Transverse colon (tissue), 4 donors: ENCODE measurements at regions not wholly inside any gene's neighbourhood (a gene's known extent, or its start where the extent isn't known, plus 50 kb on each side); places are given as distances from the start of the nearest gene placed in this dataset.
"Not testable (repeated sequence)": the region's sequence is repeated elsewhere in the genome, so short reads cannot be mapped to it uniquely, and the experiment has no call there.

ENCODE experiments used
- DNase-seq: peaks from one replicate; pipeline ENCODE4 v3.0.0-alpha.2; 2019
- H3K27ac ChIP-seq, 4 donors: fragments of 200-600 bp; sonication (generic); 2 replicates each; pipeline ENCODE4 v1.5.1; 2016 to 2018; ENCODE audit warnings: inconsistent platforms in 4 of 4
- H3K27me3 ChIP-seq: fragments of 200-600 bp; sonication (generic); 2 replicates; pipeline ENCODE4 v1.5.1; 2017; ENCODE audit warnings: inconsistent platforms
- H3K36me3 ChIP-seq, 4 donors: fragments of 200-600 bp; sonication (generic); 2 replicates each; pipeline ENCODE4 v1.5.1; 2017 to 2019; ENCODE audit warnings: inconsistent platforms in 4 of 4
- H3K4me1 ChIP-seq, 4 donors: fragments of 200-600 bp; sonication (generic); 2 replicates each; pipeline ENCODE4 v1.5.1; 2017 to 2020; ENCODE audit warnings: inconsistent platforms in 4 of 4
- H3K4me3 ChIP-seq, 4 donors: fragments of 200-600 bp; sonication (generic); 1 replicate in 1 of 4; 2 replicates in 3 of 4; pipeline versions ENCODE4 v1.5.1 to v1.6.1; 2017 to 2019; ENCODE audit warnings: inconsistent platforms in 4 of 4
- H3K9me3 ChIP-seq, 2 donors: fragments of 200-600 bp; sonication (generic); 2 replicates each; pipeline ENCODE4 v1.5.1; 2017 to 2019; ENCODE audit warnings: inconsistent platforms in 2 of 2
- EP300 ChIP-seq: sonication (generic); formaldehyde crosslinking; IDR thresholded peaks from one replicate; pipeline ENCODE4 v1.6.1; 2017; ENCODE audit warnings: antibody characterized with exemption, low read depth
- POLR2A ChIP-seq: fragments of 450-650 bp; IDR thresholded peaks from one replicate; pipeline ENCODE4 v1.6.1; 2016; ENCODE audit warnings: antibody characterized with exemption, mild to moderate bottlenecking, moderate library complexity
- POLR2AphosphoS5 ChIP-seq, 3 donors: sonication (generic); formaldehyde crosslinking; IDR thresholded peaks; one replicate each; pipeline ENCODE4 v1.6.1; 2016; ENCODE audit warnings: antibody characterized with exemption in 3 of 3
- WGBS, 2 donors: methylation state at CpG; one replicate each; pipeline ENCODE4 v1.1.5; 2018; ENCODE audit warnings: low coverage in 1 of 2; 5-methylcytosine and 5-hydroxymethylcytosine counted together
- in situ Hi-C, 4 donors: fragments of 200-750 bp; cut with MboI; loops; one replicate each; pipeline versions ENCODE4 v1.15.0 to v1.15.1; 2017; ENCODE audit warnings: low sequenced_read_pairs in 3 of 4, low pct_ligation_motif_present in 1 of 4, low pct_unique_long_range_greater_than_20kb in 1 of 4
- intact Hi-C: fragments of 100-400 bp; cut with DNase I; formaldehyde crosslinking; loops from one replicate; pipeline ENCODE4 v1.15.1; 2023; ENCODE audit warnings: low total_unique reads
- TF ChIP-seq, protein P1 (sequence below), 5 experiments: fragments of 200-600 bp in 3 of 5; fragments of 450-650 bp in 2 of 5; sonication (generic) in 3 of 5; IDR thresholded peaks; 1 replicate in 2 of 5; 2 replicates in 3 of 5; pipeline ENCODE4 v1.5.1; 2016 to 2017; ENCODE audit warnings: antibody characterized with exemption in 5 of 5, inconsistent platforms in 3 of 5, mild to moderate bottlenecking in 2 of 5, moderate library complexity in 1 of 5

DNA sequence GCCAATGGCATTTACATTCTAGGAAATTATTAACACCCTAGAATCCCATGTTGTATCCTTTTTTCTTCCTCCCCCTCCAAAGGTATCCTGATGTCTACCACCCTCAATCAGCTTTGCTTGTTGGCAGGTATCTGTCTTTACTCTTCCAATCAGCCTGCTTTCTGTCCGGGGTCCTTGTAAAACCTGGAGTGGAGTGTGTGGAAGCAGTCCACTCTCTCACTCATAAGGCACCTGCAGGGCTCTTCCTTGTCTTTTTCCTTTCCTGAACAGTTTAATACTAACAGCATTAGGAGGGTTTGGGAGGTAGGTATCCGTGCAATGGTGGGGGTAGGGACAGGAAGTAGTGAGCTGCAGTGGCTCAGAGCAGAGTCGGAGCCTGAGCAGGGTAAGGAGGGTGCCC, 193.4 kb downstream of the BARX2 start:
- Histone ChIP-seq H3K27ac (no peak overlapping the region), H3K27me3 (no peaks in the 10 kb centered on the region), H3K4me1 (no peaks in the 10 kb centered on the region), H3K4me3 (no peak overlapping the region), H3K9me3 (no peaks in the 10 kb centered on the region), H3K36me3 (no peaks in the 10 kb centered on the region)
- in situ Hi-C loops (no loop called here), intact Hi-C loops (no loop called here)
- whole genome bisulfite sequencing, 2 donors = 80 to 83% methylated on average over 1 to 3 of the region's 3 CpGs
- TF ChIP-seq POLR2AphosphoS5 (IDR thresholded peaks at IDR 0.05) = no peak
- TF ChIP-seq POLR2A = no peak
- TF ChIP-seq EP300 = no peak
- TF ChIP-seq, protein P1, sequence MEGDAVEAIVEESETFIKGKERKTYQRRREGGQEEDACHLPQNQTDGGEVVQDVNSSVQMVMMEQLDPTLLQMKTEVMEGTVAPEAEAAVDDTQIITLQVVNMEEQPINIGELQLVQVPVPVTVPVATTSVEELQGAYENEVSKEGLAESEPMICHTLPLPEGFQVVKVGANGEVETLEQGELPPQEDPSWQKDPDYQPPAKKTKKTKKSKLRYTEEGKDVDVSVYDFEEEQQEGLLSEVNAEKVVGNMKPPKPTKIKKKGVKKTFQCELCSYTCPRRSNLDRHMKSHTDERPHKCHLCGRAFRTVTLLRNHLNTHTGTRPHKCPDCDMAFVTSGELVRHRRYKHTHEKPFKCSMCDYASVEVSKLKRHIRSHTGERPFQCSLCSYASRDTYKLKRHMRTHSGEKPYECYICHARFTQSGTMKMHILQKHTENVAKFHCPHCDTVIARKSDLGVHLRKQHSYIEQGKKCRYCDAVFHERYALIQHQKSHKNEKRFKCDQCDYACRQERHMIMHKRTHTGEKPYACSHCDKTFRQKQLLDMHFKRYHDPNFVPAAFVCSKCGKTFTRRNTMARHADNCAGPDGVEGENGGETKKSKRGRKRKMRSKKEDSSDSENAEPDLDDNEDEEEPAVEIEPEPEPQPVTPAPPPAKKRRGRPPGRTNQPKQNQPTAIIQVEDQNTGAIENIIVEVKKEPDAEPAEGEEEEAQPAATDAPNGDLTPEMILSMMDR (IDR thresholded peaks at IDR 0.05) = no peak
- DNase-seq = no peak

GRCh38 chr11:129572667-129573066, 197.0 kb downstream of the BARX2 start:
- H3K27ac ChIP-seq, H3K9me3 ChIP-seq, H3K27me3 ChIP-seq, in situ Hi-C loops, H3K36me3 ChIP-seq, DNase-seq, intact Hi-C loops, H3K4me3 ChIP-seq, H3K4me1 ChIP-seq: not testable (repeated sequence)
- WGBS, 2 donors = 85 to 95% methylated on average over 5 to 8 of the region's 8 CpGs

DNA sequence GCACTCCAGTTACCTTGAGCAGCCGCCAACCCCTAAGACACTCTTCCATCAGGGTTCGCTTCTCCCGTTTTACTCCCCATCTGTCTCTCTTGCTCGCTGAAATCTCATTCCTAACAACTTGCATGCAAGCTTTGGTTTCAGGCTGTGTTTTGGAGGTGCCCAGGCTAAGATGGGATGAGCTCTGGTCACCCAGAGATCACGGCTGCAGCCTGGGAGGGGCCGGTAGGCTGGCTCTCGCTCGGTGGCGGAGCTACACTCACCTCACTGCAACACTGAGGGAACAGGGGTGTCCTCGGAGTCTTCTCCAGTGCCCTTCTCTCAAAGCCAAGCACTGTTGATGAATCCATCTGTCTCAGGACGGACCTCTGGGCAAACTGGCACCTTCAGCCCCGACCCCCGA, 197.5 kb downstream of the BARX2 start:
- H3K9me3 ChIP-seq = no peaks in the 10 kb centered on the region
- TF ChIP-seq POLR2AphosphoS5 (IDR thresholded peaks at IDR 0.05) (no peak), POLR2A (no peak), EP300 (no peak)
- TF ChIP-seq, protein P1 (IDR thresholded peaks at IDR 0.05) = no peak
- no peaks in the 10 kb centered on the region for H3K27me3 ChIP-seq
- no peak for DNase-seq
- H3K4me1 ChIP-seq = no peaks in the 10 kb centered on the region
- intact Hi-C loops (no loop called here), in situ Hi-C loops (no loop called here)
- H3K4me3 ChIP-seq = no peak overlapping the region
- H3K36me3 ChIP-seq = no peaks in the 10 kb centered on the region
- no peak overlapping the region for H3K27ac ChIP-seq
- WGBS, 2 donors = 95 to 96% methylated on average over 4 to 13 of the region's 13 CpGs

DNA sequence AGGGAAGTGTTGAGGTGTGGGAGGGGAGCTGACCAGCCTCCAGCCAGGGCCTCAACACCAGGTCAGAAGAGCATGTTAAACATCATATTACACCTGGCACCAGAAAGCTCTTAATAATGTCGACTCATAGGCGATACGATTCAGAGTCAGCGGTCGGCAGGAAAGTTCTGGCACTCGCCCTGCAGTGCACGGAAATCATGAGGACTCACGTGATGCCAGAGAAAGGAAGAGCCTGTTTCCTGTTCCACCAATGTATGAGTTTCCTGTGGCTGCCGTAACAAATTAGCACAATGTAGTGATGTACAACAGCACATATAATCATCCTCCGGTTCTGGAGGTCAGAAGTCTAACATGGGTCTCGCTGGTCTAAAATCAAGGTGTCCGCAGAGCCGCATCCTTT, 198.8 kb downstream of the BARX2 start:
- Histone ChIP-seq H3K27ac (no peak overlapping the region), H3K9me3 (no peaks in the 10 kb centered on the region), H3K27me3 (no peaks in the 10 kb centered on the region), H3K36me3 (no peaks in the 10 kb centered on the region), H3K4me1 (no peaks in the 10 kb centered on the region), H3K4me3 (no peak overlapping the region)
- no peak for DNase-seq
- 83 to 89% methylated on average over 5 to 13 of the region's 13 CpGs for WGBS, 2 donors
- no peak for TF ChIP-seq POLR2A
- TF ChIP-seq EP300 = no peak
- no peak for TF ChIP-seq POLR2AphosphoS5 (IDR thresholded peaks at IDR 0.05)
- TF ChIP-seq, protein P1 (IDR thresholded peaks at IDR 0.05) = no peak
- in situ Hi-C loops = no loop called here
- intact Hi-C loops = no loop called here

DNA sequence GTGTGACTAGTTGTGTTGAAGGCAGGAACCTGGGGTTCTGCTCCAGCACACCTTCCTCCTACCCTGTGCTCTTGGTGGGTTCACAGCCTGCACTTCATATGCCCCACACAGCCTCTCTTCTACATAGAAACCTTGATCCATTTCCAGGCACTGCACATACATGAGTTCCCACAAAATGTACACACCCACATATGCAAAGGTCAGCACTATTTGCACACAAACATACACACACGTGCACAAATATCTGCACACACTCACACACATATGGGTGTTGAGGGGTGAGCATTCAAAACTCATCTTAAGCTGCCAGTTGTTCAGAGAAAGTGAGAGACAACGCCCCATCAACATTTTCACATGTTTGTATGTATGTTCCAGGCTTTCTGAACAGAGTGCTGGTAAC, 201.0 kb downstream of the BARX2 start:
- WGBS, 2 donors = 64% methylated on average over 2 of the region's 2 CpGs; no CpG with 5 or more reads in 1 of the 2 donors
- in situ Hi-C loops (no loop called here), intact Hi-C loops (no loop called here)
- H3K27me3 ChIP-seq = no peaks in the 10 kb centered on the region
- H3K4me1 ChIP-seq = no peaks in the 10 kb centered on the region
- no peak overlapping the region for H3K4me3 ChIP-seq
- no peaks in the 10 kb centered on the region for H3K36me3 ChIP-seq
- H3K27ac ChIP-seq = no peak overlapping the region
- TF ChIP-seq POLR2AphosphoS5 (IDR thresholded peaks at IDR 0.05) (no peak), EP300 (no peak), POLR2A (no peak)
- TF ChIP-seq, protein P1 (IDR thresholded peaks at IDR 0.05) = no peak
- DNase-seq = no peak
- no peaks in the 10 kb centered on the region for H3K9me3 ChIP-seq
